SK-N-SH (cell line): ENCODE measurements at regions not wholly inside any gene's neighbourhood (a gene's known extent, or its start where the extent isn't known, plus 50 kb on each side); places are given as distances from the start of the nearest gene placed in this dataset.

Experiments used
- CTCF ChIA-PET: fragments of 300-600, 350-600 bp; formaldehyde crosslinking; extraction: SDS; loops from one replicate; lab custom pipeline; 2021; lab: Yijun Ruan, JAX
- POLR2A ChIA-PET: fragments of 350-600 bp; sonication (Branson Sonifier 250); formaldehyde crosslinking; extraction: SDS; loops from one replicate; lab custom pipeline; 2020; ENCODE audit warnings: antibody characterized with exemption, inconsistent platforms; lab: Yijun Ruan, JAX
- DNase-seq: peaks from one replicate; pipeline ENCODE4 v3.0.0; 2012
- H2AFZ ChIP-seq: fragments of 200-600 bp; sonication (generic); 2 replicates; pipeline ENCODE4 v1.8.1; 2016; ENCODE audit warnings: antibody characterized with exemption, mild to moderate bottlenecking, low read depth
- H3F3A ChIP-seq: fragments of 200-600 bp; sonication (generic); replicated peaks from 2 replicates; pipeline ENCODE3; 2016; ENCODE audit warnings: antibody characterized with exemption, mild to moderate bottlenecking; ENCODE audit not compliant: insufficient read depth
- H3K27ac ChIP-seq, 2 experiments: fragments of 200-500 bp in 1 of 2; fragments of 200-600 bp in 1 of 2; sonication (Bioruptor generic) in 1 of 2; sonication (generic), shearing (Covaris generic) in 1 of 2; 2 replicates each; pipeline versions ENCODE4 v1.5.1 to v1.6.1; 2014 to 2016; ENCODE audit warnings: low read depth in 2 of 2, inconsistent platforms in 1 of 2, low read length in 1 of 2, mild to moderate bottlenecking in 1 of 2, mixed read lengths in 1 of 2
- H3K27me3 ChIP-seq: fragments of 200-600 bp; sonication (generic), shearing (Covaris generic); 2 replicates; pipeline ENCODE4 v1.6.1; 2016; ENCODE audit warnings: mixed run types; ENCODE audit not compliant: insufficient read depth
- H3K36me3 ChIP-seq, 2 experiments: fragments of 200-500 bp in 1 of 2; fragments of 200-600 bp in 1 of 2; sonication (Bioruptor generic) in 1 of 2; sonication (generic) in 1 of 2; replicated peaks in 1 of 2; 2 replicates each; pipeline versions ENCODE3 to v1.5.1; 2014 to 2016; ENCODE audit warnings: low read length in 1 of 2, mild to moderate bottlenecking in 1 of 2; ENCODE audit not compliant: insufficient read depth in 2 of 2, control insufficient read depth in 1 of 2
- H3K4me1 ChIP-seq, 2 experiments: fragments of 200-500 bp in 1 of 2; fragments of 200-600 bp in 1 of 2; sonication (Bioruptor generic) in 1 of 2; sonication (generic), shearing (Covaris generic) in 1 of 2; 2 replicates each; pipeline versions ENCODE4 v1.5.1 to v1.6.1; 2014 to 2016; ENCODE audit warnings: low read depth in 1 of 2, low read length in 1 of 2, mixed run types in 1 of 2; ENCODE audit not compliant: insufficient read depth in 2 of 2, control insufficient read depth in 1 of 2
- H3K4me2 ChIP-seq: fragments of 200-600 bp; sonication (generic), shearing (Covaris generic); 2 replicates; pipeline ENCODE4 v1.6.1; 2017; ENCODE audit warnings: mixed run types
- H3K4me3 ChIP-seq, 2 experiments: fragments of 200-500 bp in 1 of 2; fragments of 200-600 bp in 1 of 2; sonication (Bioruptor generic) in 1 of 2; sonication (generic), shearing (Covaris generic) in 1 of 2; 2 replicates each; pipeline versions ENCODE4 v1.5.1 to v1.8.1; 2014 to 2016; ENCODE audit warnings: low read depth in 2 of 2, inconsistent platforms in 1 of 2, low read length in 1 of 2, mild to moderate bottlenecking in 1 of 2, mixed read lengths in 1 of 2, moderate library complexity in 1 of 2
- H3K79me2 ChIP-seq: fragments of 200-600 bp; sonication (generic); 2 replicates; pipeline ENCODE4 v1.8.1; 2017; ENCODE audit warnings: mild to moderate bottlenecking; ENCODE audit not compliant: insufficient read depth
- H3K9ac ChIP-seq: fragments of 200-600 bp; sonication (generic); 2 replicates; pipeline ENCODE4 v1.6.1; 2017; ENCODE audit warnings: mixed run types
- H3K9me2 ChIP-seq: fragments of 200-600 bp; sonication (generic); 2 replicates; pipeline ENCODE4 v1.6.1; 2017; ENCODE audit warnings: mixed run types
- H3K9me3 ChIP-seq: fragments of 200-600 bp; sonication (generic); 2 replicates; pipeline ENCODE4 v1.6.1; 2017; ENCODE audit warnings: mixed run types, mild to moderate bottlenecking, moderate library complexity
- H4K20me1 ChIP-seq: fragments of 200-600 bp; sonication (generic); 2 replicates; pipeline ENCODE4 v1.6.1; 2017; ENCODE audit warnings: mild to moderate bottlenecking, mixed run types; ENCODE audit not compliant: insufficient read depth
- EP300 ChIP-seq, 2 experiments: IDR thresholded peaks; 2 replicates each; pipeline versions ENCODE4 v1.4.0 to v1.6.1; 2012; ENCODE audit warnings: borderline replicate concordance in 1 of 2, low read depth in 1 of 2, low read length in 1 of 2
- FOXM1 ChIP-seq: IDR thresholded peaks from 2 replicates; pipeline ENCODE4 v1.4.0; 2012; ENCODE audit warnings: low read depth, mild to moderate bottlenecking
- GATA2 ChIP-seq: sonication (generic); formaldehyde crosslinking; IDR thresholded peaks from 2 replicates; pipeline ENCODE4 v1.5.0; 2020; ENCODE audit warnings: mild to moderate bottlenecking, missing genetic modification reagents
- JUND ChIP-seq: IDR thresholded peaks from 2 replicates; pipeline ENCODE4 v1.4.0; 2012
- MEF2A ChIP-seq: IDR thresholded peaks from 2 replicates; pipeline ENCODE4 v1.4.0; 2012; ENCODE audit warnings: low read depth, borderline replicate concordance
- MXI1 ChIP-seq: IDR thresholded peaks from 2 replicates; pipeline ENCODE4 v1.6.1; 2012; ENCODE audit warnings: mild to moderate bottlenecking, low read depth, low read length, improper control_type of control experiment
- NFIC ChIP-seq: IDR thresholded peaks from 2 replicates; pipeline ENCODE4 v1.4.0; 2012; ENCODE audit warnings: borderline replicate concordance
- POLR2AphosphoS5 ChIP-seq: IDR thresholded peaks from 2 replicates; pipeline ENCODE4 v1.6.1; 2012; ENCODE audit warnings: low read depth, low read length
- RAD21 ChIP-seq: IDR thresholded peaks from 2 replicates; pipeline ENCODE4 v1.6.1; 2012; ENCODE audit warnings: mild to moderate bottlenecking, low read length
- RCOR1 ChIP-seq: fragments of 150-350 bp; IDR thresholded peaks from 2 replicates; pipeline ENCODE4 v1.6.1; 2017; ENCODE audit warnings: antibody characterized with exemption, low read length
- RFX5 ChIP-seq: IDR thresholded peaks from 2 replicates; pipeline ENCODE4 v1.6.1; 2012; ENCODE audit warnings: mild to moderate bottlenecking, improper control_type of control experiment, low read length
- RXRA ChIP-seq: IDR thresholded peaks from 2 replicates; pipeline ENCODE4 v1.4.0; 2012; ENCODE audit warnings: low read depth, mild to moderate bottlenecking, borderline replicate concordance
- SMC3 ChIP-seq: IDR thresholded peaks from 2 replicates; pipeline ENCODE4 v1.6.1; 2012; ENCODE audit warnings: low read depth, low read length, improper control_type of control experiment
- TCF12 ChIP-seq: IDR thresholded peaks from 2 replicates; pipeline ENCODE4 v1.4.0; 2012
- TEAD4 ChIP-seq: IDR thresholded peaks from 2 replicates; pipeline ENCODE4 v1.4.0; 2012; ENCODE audit warnings: mild to moderate bottlenecking, borderline replicate concordance; ENCODE audit not compliant: insufficient read depth
- USF1 ChIP-seq: IDR thresholded peaks from 2 replicates; pipeline ENCODE4 v1.4.0; 2012; ENCODE audit warnings: low read depth, borderline replicate concordance
- USF2 ChIP-seq: fragments of 150-350 bp; IDR thresholded peaks from 2 replicates; pipeline ENCODE4 v1.6.1; 2017; ENCODE audit warnings: antibody characterized with exemption, low read length, low read depth, borderline replicate concordance
- ZBTB33 ChIP-seq: IDR thresholded peaks from 2 replicates; pipeline ENCODE4 v1.4.0; 2012; ENCODE audit warnings: low read depth, borderline replicate concordance
- WGBS: methylation state at CpG from one replicate; pipeline ENCODE4 v1.1.6; 2017; ENCODE audit warnings: low lambda C conversion rate; 5-methylcytosine and 5-hydroxymethylcytosine counted together
- TF ChIP-seq, protein P1 (sequence below): IDR thresholded peaks from 2 replicates; pipeline ENCODE4 v1.6.1; 2012; ENCODE audit warnings: mild to moderate bottlenecking, low read depth, low read length, moderate library complexity
- TF ChIP-seq, protein P2 (sequence below): IDR thresholded peaks from 2 replicates; pipeline ENCODE4; 2012
- TF ChIP-seq, protein P3 (sequence below): fragments of 150-350 bp; IDR thresholded peaks from 2 replicates; pipeline ENCODE4 v1.6.1; 2016; ENCODE audit warnings: mild to moderate bottlenecking, low read depth, low read length

GRCh38 chr6:74482180-74482579, 723.7 kb downstream of the COL12A1 start:
- no peak for TF ChIP-seq SMC3
- no peak for TF ChIP-seq TEAD4
- TF ChIP-seq JUND: no peak
- TF ChIP-seq POLR2AphosphoS5: no peak
- TF ChIP-seq RFX5: no peak
- TF ChIP-seq USF2: no peak
- TF ChIP-seq NFIC: no peak
- no peak for TF ChIP-seq GATA2 (CRISPR knock-in tag)
- no peak for TF ChIP-seq MXI1
- DNase-seq: no peak
- H3K4me1 ChIP-seq: no peaks in the 10 kb centered on the region
- H3K36me3 ChIP-seq: no peaks in the 10 kb centered on the region
- no peaks in the 10 kb centered on the region for H4K20me1 ChIP-seq
- no peak overlapping the region for H2AFZ ChIP-seq
- no peaks in the 10 kb centered on the region for H3K79me2 ChIP-seq
- no peak overlapping the region for H3K4me3 ChIP-seq
- no peak overlapping the region for H3K27ac ChIP-seq
- H3K9me2 ChIP-seq: no peaks in the 10 kb centered on the region
- CTCF ChIA-PET: no interaction called here
- no peak overlapping the region for H3K9ac ChIP-seq
- POLR2A ChIA-PET: no interaction called here
- H3F3A ChIP-seq: no peaks in the 10 kb centered on the region
- 13% methylated on average over 1 of the region's 1 CpG for WGBS
- H3K27me3 ChIP-seq: no peaks in the 10 kb centered on the region
- H3K4me2 ChIP-seq: no peak overlapping the region
- no peaks in the 10 kb centered on the region for H3K9me3 ChIP-seq

DNA sequence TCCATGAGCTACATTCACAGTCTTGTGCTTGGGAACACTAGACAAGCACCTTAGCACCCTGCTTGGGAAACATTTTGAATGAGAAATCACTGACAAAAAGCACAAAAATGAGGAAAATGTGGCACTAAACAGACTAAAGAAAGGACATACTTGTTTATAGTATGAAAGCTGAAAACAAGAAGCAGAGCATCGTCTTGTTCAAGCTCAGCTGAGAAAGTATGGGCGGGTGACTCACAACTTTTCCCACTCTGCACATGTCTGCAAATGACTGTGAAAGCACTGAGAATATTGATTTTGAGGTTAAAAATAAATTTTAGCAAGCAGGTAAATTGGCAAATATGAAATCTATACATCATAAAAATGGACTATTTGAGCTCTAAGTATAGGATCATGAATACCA, 725.3 kb downstream of the COL12A1 start:
- H3K4me1 ChIP-seq: no peaks in the 10 kb centered on the region
- ChIA-PET POLR2A (no interaction called here), CTCF (interaction anchor here (0.6 kb wide), 1 partner anchor 282 kb away, joined by 3 read pairs; no protein-coding TSS in a partner anchor)
- TF ChIP-seq, protein P1, sequence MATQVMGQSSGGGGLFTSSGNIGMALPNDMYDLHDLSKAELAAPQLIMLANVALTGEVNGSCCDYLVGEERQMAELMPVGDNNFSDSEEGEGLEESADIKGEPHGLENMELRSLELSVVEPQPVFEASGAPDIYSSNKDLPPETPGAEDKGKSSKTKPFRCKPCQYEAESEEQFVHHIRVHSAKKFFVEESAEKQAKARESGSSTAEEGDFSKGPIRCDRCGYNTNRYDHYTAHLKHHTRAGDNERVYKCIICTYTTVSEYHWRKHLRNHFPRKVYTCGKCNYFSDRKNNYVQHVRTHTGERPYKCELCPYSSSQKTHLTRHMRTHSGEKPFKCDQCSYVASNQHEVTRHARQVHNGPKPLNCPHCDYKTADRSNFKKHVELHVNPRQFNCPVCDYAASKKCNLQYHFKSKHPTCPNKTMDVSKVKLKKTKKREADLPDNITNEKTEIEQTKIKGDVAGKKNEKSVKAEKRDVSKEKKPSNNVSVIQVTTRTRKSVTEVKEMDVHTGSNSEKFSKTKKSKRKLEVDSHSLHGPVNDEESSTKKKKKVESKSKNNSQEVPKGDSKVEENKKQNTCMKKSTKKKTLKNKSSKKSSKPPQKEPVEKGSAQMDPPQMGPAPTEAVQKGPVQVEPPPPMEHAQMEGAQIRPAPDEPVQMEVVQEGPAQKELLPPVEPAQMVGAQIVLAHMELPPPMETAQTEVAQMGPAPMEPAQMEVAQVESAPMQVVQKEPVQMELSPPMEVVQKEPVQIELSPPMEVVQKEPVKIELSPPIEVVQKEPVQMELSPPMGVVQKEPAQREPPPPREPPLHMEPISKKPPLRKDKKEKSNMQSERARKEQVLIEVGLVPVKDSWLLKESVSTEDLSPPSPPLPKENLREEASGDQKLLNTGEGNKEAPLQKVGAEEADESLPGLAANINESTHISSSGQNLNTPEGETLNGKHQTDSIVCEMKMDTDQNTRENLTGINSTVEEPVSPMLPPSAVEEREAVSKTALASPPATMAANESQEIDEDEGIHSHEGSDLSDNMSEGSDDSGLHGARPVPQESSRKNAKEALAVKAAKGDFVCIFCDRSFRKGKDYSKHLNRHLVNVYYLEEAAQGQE: no peak
- TF ChIP-seq RAD21 (no peak), TEAD4 (no peak), ZBTB33 (no peak), SMC3 (no peak), RCOR1 (no peak), USF1 (no peak), MEF2A (no peak), FOXM1 (no peak), EP300 (IDR thresholded peaks at IDR 0.05; ENCODE audit: borderline replicate concordance in 1 of 2, low read depth in 1 of 2, low read length in 1 of 2) (no peak), RXRA (no peak), TCF12 (no peak), GATA2 (CRISPR knock-in tag) (no peak)
- TF ChIP-seq, protein P2, sequence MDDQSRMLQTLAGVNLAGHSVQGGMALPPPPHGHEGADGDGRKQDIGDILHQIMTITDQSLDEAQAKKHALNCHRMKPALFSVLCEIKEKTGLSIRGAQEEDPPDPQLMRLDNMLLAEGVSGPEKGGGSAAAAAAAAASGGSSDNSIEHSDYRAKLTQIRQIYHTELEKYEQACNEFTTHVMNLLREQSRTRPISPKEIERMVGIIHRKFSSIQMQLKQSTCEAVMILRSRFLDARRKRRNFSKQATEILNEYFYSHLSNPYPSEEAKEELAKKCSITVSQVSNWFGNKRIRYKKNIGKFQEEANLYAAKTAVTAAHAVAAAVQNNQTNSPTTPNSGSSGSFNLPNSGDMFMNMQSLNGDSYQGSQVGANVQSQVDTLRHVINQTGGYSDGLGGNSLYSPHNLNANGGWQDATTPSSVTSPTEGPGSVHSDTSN: no peak
- TF ChIP-seq, protein P3, sequence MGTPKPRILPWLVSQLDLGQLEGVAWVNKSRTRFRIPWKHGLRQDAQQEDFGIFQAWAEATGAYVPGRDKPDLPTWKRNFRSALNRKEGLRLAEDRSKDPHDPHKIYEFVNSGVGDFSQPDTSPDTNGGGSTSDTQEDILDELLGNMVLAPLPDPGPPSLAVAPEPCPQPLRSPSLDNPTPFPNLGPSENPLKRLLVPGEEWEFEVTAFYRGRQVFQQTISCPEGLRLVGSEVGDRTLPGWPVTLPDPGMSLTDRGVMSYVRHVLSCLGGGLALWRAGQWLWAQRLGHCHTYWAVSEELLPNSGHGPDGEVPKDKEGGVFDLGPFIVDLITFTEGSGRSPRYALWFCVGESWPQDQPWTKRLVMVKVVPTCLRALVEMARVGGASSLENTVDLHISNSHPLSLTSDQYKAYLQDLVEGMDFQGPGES: no peak

More for the DNA sequence above, 725.3 kb downstream of the COL12A1 start:
- H3K36me3 ChIP-seq: no peaks in the 10 kb centered on the region
- H3K4me3 ChIP-seq: no peak overlapping the region
- H3K9me3 ChIP-seq: no peaks in the 10 kb centered on the region
- DNase-seq: no peak
- H3K27ac ChIP-seq: no peak overlapping the region
- no peaks in the 10 kb centered on the region for H4K20me1 ChIP-seq
- no peaks in the 10 kb centered on the region for H3K27me3 ChIP-seq
- H3K79me2 ChIP-seq: no peaks in the 10 kb centered on the region
- no peaks in the 10 kb centered on the region for H3F3A ChIP-seq
- H2AFZ ChIP-seq: no peak overlapping the region
- no peak overlapping the region for H3K9ac ChIP-seq
- WGBS: 9% methylated on average over 2 of the region's 2 CpGs
- no peaks in the 10 kb centered on the region for H3K9me2 ChIP-seq
- no peak overlapping the region for H3K4me2 ChIP-seq
